Caco-2 (cell line): ENCODE measurements at regions not wholly inside any gene's neighbourhood (a gene's known extent, or its start where the extent isn't known, plus 50 kb on each side); places are given as distances from the start of the nearest gene placed in this dataset.

Experiments used
- BruUV-seq: library from RNA; stranded (reverse); fragments of 400-500 nt; replicated peaks from 2 replicates; lab custom pipeline; 2021; lab: Mats Ljungman, UMichigan
- CTCF ChIA-PET: fragments of 300-600 bp; sonication (Branson Sonifier 250); formaldehyde crosslinking; loops from one replicate; lab custom pipeline; 2022; ENCODE audit warnings: antibody characterized with exemption; lab: Charles Lee
- POLR2A ChIA-PET: fragments of 300-600 bp; sonication (Branson Sonifier 250); formaldehyde crosslinking; loops from one replicate; lab custom pipeline; 2022; ENCODE audit warnings: antibody characterized with exemption; lab: Charles Lee
- DNase-seq, 2 experiments: peaks; one replicate each; pipeline versions ENCODE4 v3.0.0 to v3.0.0-alpha.2; 2020 to 2022
- H3K27me3 ChIP-seq: replicated peaks from 2 replicates; pipeline ENCODE4 v1.6.0; 2011; ENCODE audit warnings: low read length; ENCODE audit not compliant: control insufficient read depth, insufficient read depth
- H3K36me3 ChIP-seq: 2 replicates; pipeline ENCODE4 v1.5.1; 2011; ENCODE audit warnings: low read length; ENCODE audit not compliant: control insufficient read depth, insufficient read depth
- H3K4me1 ChIP-seq: fragments of 250-450 bp; sonication (Bioruptor Pico); 2 replicates; pipeline ENCODE4 v1.5.1; 2020; ENCODE audit warnings: mild to moderate bottlenecking
- H3K4me3 ChIP-seq: 2 replicates; pipeline ENCODE4 v1.5.1; 2011; ENCODE audit warnings: low read depth, mild to moderate bottlenecking, control low read depth, low read length
- H3K9me3 ChIP-seq: fragments of 250-450 bp; sonication (Bioruptor Pico); 2 replicates; pipeline ENCODE4 v1.5.1; 2020; ENCODE audit warnings: mild to moderate bottlenecking, moderate library complexity
- H3K27ac Mint-ChIP-seq: one replicate; pipeline ENCODE4 v1.8.0; 2022; ENCODE audit warnings: mixed read lengths; ENCODE audit not compliant: unreplicated experiment
- H3K27me3 Mint-ChIP-seq: one replicate; pipeline ENCODE4 v1.8.0; 2022; ENCODE audit warnings: mixed read lengths; ENCODE audit not compliant: insufficient read depth, unreplicated experiment
- H3K36me3 Mint-ChIP-seq: one replicate; pipeline ENCODE4 v1.8.0; 2022; ENCODE audit warnings: mild to moderate bottlenecking, mixed read lengths; ENCODE audit not compliant: insufficient read depth, unreplicated experiment
- H3K4me1 Mint-ChIP-seq: one replicate; pipeline ENCODE4 v1.8.0; 2022; ENCODE audit warnings: low read depth, mixed read lengths; ENCODE audit not compliant: unreplicated experiment
- H3K4me3 Mint-ChIP-seq: one replicate; pipeline ENCODE4 v1.8.0; 2022; ENCODE audit warnings: mild to moderate bottlenecking, moderate library complexity, mixed read lengths; ENCODE audit not compliant: unreplicated experiment
- H3K9me3 Mint-ChIP-seq: one replicate; pipeline ENCODE4 v1.8.0; 2022; ENCODE audit warnings: mixed read lengths; ENCODE audit not compliant: unreplicated experiment
- CTCF ChIP-seq, 2 experiments: fragments of 200-600 bp in 1 of 2; IDR thresholded peaks; 1 replicate in 1 of 2; 2 replicates in 1 of 2; pipeline versions ENCODE4 v1.5.1 to v1.8.0; 2011 to 2022; ENCODE audit warnings: antibody characterized with exemption in 1 of 2, control low read depth in 1 of 2, inconsistent platforms in 1 of 2, low read depth in 1 of 2, low read length in 1 of 2, mild to moderate bottlenecking in 1 of 2, moderate library complexity in 1 of 2; ENCODE audit not compliant: insufficient read depth in 1 of 2, severe bottlenecking in 1 of 2, unreplicated experiment in 1 of 2
- intact Hi-C: fragments of 100-400 bp; cut with micrococcal nuclease; formaldehyde crosslinking; loops from one replicate; pipeline ENCODE4 v1.10.0; 2022; ENCODE audit not compliant: unreplicated experiment

- Mint-ChIP-seq H3K27ac (no peak overlapping the region), H3K4me3 (no peak overlapping the region), H3K27me3 (no peaks in the 10 kb centered on the region), H3K36me3 (no peaks in the 10 kb centered on the region), H3K9me3 (no peaks in the 10 kb centered on the region), H3K4me1 (no peaks in the 10 kb centered on the region)
- no TSS peak for BruUV-seq
- ChIA-PET CTCF (interaction anchor here (0.5 kb wide), 1 partner anchor 32 kb away, joined by 3 read pairs; no protein-coding TSS in a partner anchor), POLR2A (no interaction called here)
- Histone ChIP-seq H3K4me1 (no peaks in the 10 kb centered on the region), H3K9me3 (no peaks in the 10 kb centered on the region), H3K27me3 (no peaks in the 10 kb centered on the region), H3K4me3 (no peak overlapping the region), H3K36me3 (no peaks in the 10 kb centered on the region)
- TF ChIP-seq CTCF (IDR thresholded peaks at IDR 0.05; ENCODE audit: insufficient read depth in 1 of 2, low read depth in 1 of 2, low read length in 1 of 2, severe bottlenecking in 1 of 2, unreplicated experiment in 1 of 2) = no peak
- DNase-seq = no peak
- intact Hi-C loops = no loop called here
Measured at GRCh38 chr2:53067056-53067455, 700.5 kb upstream of the CHAC2 start.

- H3K9me3 Mint-ChIP-seq = no peaks in the 10 kb centered on the region
- no peak overlapping the region for H3K4me3 Mint-ChIP-seq
- H3K27ac Mint-ChIP-seq = no peak overlapping the region
- BruUV-seq = no TSS peak
- no peaks in the 10 kb centered on the region for H3K36me3 Mint-ChIP-seq
- Histone ChIP-seq H3K4me1 (no peaks in the 10 kb centered on the region), H3K27me3 (no peaks in the 10 kb centered on the region), H3K36me3 (no peaks in the 10 kb centered on the region), H3K4me3 (no peak overlapping the region), H3K9me3 (no peaks in the 10 kb centered on the region)
- TF ChIP-seq CTCF (IDR thresholded peaks at IDR 0.05; ENCODE audit: insufficient read depth in 1 of 2, low read depth in 1 of 2, low read length in 1 of 2, severe bottlenecking in 1 of 2, unreplicated experiment in 1 of 2) = no peak
- ChIA-PET CTCF (no interaction called here), POLR2A (no interaction called here)
- intact Hi-C loops = no loop called here
- no peaks in the 10 kb centered on the region for H3K4me1 Mint-ChIP-seq
- no peaks in the 10 kb centered on the region for H3K27me3 Mint-ChIP-seq
- DNase-seq = no peak
Measured at GRCh38 chr2:53064154-53064553, 703.5 kb upstream of the CHAC2 start.

GRCh38 chr2:53058526-53058925 lies 709.1 kb upstream of the CHAC2 start:
- no peak for DNase-seq
- Mint-ChIP-seq H3K4me3 (no peak overlapping the region), H3K27ac (no peak overlapping the region), H3K9me3 (no peaks in the 10 kb centered on the region), H3K27me3 (peaks cover 4% of the 10 kb centered on the region), H3K36me3 (no peaks in the 10 kb centered on the region), H3K4me1 (no peaks in the 10 kb centered on the region)
- intact Hi-C loops = no loop called here
- no peaks in the 10 kb centered on the region for H3K4me1 ChIP-seq
- CTCF ChIA-PET = no interaction called here
- no peaks in the 10 kb centered on the region for H3K9me3 ChIP-seq
- H3K27me3 ChIP-seq = no peaks in the 10 kb centered on the region
- POLR2A ChIA-PET = no interaction called here
- H3K4me3 ChIP-seq = no peak overlapping the region
- no peak for TF ChIP-seq CTCF (IDR thresholded peaks at IDR 0.05; ENCODE audit: insufficient read depth in 1 of 2, low read depth in 1 of 2, low read length in 1 of 2, severe bottlenecking in 1 of 2, unreplicated experiment in 1 of 2)
- no TSS peak for BruUV-seq
- H3K36me3 ChIP-seq = no peaks in the 10 kb centered on the region
